ENCODE measurements at regions not wholly inside any gene's neighbourhood (a gene's known extent, or its start where the extent isn't known, plus 50 kb on each side); places are given as distances from the start of the nearest gene placed in this dataset.
"Not testable (repeated sequence)": the region's sequence is repeated elsewhere in the genome, so short reads cannot be mapped to it uniquely, and the experiment has no call there.

DNA sequence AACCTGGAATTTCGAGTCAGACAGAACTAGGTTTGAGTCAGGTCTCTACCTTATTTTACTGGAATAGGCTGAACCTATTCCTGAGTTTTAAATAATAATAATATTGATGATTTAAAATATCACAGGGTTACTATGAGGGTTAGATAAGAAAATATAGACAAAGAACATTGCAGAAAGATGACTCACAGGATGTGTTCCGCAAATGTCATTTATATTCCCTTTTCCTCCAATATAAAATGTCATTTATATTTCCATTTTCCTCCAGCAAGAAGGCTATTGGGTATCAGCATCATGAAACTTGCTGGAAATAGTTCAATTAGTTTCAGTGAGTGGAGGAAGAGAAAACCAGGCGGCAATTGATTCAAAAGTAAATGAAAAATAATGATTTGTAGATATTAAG, 163.9 kb upstream of the RASSF8 start:
- no peak for DNase-seq

DNA sequence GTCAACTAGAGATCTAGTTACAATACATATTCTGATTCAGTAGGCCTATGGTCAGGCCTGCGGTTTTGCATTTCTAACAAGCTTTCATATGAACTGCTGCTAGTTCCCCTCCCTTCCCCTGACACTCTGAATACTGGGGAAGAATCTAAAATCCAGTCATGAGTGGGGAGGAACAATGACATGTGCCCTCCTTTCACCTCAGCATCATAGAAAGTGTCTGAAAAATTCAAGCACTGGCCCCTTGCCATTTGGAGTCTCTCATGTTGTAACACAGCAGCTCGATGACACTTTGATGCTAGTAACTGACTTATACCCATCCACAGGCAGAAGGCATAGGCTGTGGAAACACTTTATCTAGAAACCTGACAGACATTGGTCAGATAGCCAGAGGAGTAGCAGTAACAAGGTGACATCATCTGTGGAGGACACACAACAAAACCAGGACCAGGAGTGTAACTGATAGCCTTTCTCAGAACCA, 161.9 kb upstream of the RASSF8 start:
- DNase-seq: no peak

DNA sequence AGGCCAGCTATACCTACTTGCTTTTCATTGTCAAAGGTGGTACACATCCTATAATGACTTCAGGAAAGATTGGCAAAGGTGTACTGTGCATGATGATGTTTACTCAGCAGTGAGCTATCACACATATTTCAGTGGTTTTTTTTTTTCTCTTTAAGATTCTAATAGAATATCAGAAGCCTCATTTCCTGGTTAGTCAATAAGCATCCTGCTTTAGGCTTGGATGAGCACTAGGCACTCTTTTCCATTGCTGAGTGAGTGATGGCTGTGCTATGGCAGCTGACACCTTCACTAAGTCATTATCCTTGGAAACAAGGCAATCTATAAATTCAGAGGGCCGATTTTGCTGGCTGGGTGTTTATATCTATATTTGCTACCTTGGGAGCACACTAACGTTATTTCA, 161.1 kb upstream of the RASSF8 start:
- no peak for DNase-seq

DNA sequence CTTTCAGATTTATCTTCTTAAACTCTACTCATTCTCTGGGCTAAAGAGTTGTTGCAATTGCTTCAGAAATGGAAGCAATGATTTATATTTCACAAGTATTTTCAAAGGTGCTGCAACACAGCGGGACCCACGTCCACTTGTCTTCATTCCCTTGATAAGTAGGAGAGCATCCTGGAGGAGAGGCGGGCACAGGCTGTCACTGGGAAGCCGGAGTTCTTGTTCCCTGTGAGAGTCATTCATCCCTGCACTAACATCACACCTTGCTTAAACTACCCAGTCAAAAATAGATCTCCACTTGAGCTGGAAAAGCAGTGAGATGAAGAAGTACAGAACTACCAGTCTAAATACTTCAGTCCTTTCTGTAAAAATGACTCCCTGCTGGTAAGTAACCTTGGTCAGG, 160.5 kb upstream of the RASSF8 start:
- DNase-seq: no peak

DNA sequence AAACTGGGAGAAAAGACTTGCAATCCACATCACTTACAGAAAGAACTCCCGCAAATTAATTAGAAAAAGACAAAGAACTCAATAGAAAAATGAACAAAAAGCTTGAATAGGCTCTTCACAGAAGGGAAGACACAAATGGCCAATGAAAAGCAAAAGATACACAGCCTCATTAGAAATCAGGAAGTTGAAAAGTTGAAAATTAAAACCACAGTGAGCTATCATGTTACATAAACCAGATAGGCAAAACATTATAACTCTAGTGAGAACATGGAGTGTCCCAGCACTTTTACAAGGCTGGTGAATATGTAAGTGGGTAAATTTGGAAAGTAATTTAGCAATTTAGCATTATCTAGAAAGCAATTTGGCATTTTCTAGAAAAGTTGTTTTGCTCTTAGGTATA, 158.4 kb upstream of the RASSF8 start:
- DNase-seq: no peak

DNA sequence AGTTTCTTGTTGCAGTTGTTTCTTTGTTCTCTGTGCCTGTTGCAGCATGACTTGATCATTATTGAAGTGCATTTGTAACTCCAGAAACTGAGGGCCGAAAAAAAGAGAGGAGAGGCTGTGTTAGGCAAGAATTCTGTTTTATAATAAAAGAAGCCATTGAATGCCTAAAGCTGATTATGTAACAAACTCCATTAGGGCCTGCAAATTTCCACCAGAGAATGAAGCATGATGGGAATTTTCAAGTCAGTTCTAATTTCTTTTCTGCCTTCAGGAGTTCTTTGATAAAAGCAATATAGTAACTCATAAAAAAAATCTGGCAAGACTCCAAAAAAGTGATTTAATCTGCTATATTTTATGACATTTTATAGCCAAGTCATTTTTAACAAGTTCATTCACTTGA, 156.7 kb upstream of the RASSF8 start:
- DNase-seq: no peak

DNA sequence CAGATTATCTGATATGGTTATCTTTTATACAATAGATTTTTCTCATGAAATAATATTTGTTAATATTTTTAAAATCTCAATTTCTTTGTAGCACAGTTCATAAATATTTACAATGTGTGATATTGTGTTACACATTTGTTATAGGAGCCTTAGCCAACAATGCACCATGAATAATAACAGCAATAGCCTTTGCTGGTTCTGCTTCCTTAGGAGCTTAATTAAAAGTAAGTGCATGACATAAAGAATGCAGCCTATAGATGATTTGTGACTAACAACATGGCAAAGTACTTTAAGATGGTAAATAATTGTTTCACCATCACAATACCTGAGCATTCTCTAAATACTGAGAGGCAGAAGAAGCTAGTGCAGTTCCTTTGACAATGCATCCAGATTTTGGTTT, 156.3 kb upstream of the RASSF8 start:
- DNase-seq: no peak

DNA sequence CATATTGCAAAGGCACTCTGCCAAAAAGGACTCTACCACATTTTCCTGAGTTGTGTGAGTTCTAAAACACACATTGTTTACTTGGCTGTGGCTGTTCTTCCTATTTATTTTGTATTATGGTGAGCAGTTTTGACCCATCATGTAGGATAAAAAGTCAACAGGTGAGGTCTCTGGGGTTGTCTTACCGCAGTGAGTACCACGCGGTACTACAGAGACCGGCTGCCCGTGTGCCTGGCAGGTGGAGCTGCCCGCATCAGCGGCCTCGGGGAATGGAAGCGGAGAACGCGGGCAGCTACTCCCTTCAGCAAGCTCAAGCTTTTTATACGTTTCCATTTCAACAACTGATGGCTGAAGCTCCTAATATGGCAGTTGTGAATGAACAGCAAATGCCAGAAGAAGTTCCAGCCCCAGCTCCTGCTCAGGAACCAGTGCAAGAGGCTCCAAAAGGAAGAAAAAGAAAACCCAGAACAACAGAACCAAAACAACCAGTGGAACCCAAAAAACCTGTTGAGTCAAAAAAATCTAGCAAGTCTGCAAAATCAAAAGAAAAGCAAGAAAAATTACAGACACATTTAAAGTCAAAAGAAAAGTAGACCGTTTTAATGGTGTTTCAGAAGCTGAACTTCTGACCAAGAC, 155.3 kb upstream of the RASSF8 start:
- not testable (repeated sequence) for DNase-seq

DNA sequence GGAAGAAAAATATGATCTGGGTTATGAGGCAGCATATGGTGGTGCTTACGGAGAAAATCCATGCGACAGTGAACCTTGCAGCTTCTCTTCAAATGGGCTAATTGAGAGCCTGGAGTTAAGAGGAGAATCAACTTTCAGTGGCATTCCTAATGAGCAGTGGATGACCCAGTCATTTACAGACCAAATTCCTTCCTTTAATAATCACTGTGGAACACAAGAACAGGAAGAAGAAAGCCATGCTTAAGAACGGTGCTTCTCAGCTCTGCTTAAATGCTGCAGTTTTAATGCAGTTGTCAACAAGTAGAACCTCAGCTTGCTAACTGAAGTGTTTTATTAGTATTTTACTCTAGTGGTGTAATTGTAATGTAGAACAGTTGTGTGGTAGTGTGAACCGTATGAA, 154.2 kb upstream of the RASSF8 start:
- not testable (repeated sequence) for DNase-seq

DNA sequence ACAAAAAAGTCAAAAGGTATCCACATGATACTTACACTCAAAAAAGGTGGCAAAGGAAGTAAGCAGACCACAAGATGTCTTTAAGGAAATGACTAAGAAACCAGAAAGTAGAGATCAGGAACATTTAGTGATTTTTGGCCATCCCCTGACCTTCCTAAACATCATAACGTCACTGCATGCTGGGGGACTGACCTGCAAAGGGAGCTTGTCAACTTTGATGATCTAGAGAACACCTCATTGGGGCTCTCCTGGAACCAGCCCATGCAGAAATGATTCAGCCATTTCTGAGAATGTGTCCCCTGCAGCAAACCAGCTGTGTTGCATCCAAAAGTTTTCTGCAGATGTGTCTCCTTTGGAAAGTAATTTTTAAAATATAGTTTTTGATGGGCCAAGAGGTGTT, 152.2 kb upstream of the RASSF8 start:
- no peak for DNase-seq

DNA sequence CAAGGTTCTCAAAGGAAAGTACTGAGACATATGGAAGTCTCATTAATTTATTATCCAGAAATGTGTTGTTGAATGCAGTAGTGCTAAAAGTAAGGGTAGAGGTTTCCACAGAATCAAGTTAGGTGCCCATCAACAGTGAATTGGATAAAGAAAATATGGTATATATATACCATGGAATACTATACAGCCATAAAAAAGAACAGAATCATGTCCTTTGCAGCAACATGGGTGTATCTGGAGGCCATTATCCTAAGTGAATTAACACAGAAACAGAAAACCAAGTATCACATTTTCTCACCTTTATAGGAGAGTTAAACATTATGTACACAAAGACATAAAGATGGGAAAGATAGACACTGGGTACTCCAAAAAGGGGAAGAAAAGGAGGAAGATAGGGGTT, 149.9 kb upstream of the RASSF8 start:
- DNase-seq: no peak

DNA sequence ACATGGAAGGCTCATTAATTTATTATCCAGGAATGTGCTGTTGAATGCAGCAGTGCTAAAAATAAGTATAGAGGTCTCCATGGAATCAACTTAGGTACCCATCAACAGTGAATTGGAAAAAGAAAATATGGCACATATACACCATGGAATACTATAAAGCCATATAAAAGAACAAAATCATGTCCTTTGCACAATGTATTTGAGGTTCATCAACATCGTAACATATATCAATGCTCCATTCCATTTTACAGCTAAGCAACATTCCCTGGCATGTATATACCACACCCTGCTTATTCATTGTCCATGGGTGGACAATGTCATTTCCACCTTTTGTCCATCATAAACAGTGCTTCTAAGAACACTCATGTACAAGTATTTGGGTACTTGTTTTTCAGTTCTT, 147.8 kb upstream of the RASSF8 start:
- no peak for DNase-seq

DNA sequence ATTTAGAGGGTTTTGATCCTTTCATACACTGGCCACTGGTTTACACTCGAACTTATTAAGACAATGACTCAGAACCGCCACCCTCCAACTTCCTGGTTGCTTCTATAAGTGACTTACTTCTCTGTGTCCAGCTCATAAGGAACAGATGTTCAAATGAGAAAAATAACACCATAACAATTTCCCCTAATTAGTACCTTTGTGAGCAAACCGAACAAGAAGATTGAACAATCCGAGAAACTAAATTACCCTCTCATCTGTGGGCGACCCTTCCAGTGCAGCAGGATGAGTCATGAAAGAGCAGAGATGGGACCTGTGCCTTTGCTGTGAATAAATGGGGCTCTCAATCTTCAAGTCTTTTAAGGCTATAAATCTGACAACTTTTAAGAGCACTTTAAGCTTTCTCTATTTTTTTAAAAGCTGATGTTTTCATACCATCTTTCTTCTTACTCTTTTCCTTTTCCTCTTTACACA, 146.8 kb upstream of the RASSF8 start:
- DNase-seq: no peak

DNA sequence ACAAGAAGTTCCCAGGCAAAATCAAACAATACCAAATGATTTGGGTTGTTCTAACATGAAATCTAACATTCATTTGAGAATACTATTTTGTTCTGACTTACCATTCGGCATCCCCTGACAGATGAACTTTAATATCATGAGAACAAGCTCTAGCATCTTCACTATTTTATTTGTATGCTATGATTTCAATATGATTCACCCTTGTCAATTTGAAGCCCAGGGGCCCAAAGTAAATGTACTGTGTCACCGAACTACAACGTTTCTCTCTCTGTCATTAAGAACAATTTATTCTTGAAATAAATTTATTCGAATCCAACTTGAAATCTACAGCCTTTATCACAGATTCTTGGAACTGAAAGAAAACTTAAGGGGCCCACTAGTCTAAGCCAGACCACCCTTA, 146.2 kb upstream of the RASSF8 start:
- no peak for DNase-seq

DNA sequence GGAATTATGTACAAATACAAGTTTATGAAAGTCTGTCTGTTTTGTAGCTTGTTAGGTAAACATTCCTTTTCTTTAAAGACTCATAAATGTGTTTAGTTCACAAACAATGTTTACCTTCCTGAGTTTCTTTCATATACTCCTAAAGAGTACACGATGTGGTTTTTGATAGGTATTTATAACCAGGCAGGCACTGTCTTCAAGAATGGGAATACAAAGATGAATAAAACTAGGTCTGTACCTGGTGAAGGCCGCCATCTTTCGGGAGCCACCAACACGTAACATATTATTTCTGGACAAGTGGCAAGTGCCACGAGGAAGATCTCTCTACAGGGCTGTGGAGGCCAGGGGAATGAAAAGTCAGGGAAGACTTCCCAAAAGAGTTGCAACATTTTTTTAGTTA, 144.6 kb upstream of the RASSF8 start:
- no peak for DNase-seq

DNA sequence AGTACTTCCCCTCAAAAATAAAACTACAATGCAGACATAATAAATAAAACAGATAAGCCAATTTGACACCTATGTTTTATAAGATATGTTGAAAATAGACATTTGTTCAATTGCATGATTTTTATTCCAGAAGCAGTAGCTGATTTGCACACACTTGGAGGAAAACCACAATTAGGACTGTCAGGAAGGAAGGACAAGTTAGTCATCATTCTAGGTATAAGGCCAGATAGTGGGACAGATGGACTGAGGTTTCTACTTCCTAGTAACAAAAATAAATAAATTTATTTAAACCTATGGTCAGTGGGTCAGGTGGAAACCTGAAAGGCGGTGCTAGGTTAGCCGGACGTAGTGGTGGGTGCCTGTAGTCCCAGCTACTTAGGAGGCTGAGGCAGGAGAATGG, 141.8 kb upstream of the RASSF8 start:
- DNase-seq: no peak

DNA sequence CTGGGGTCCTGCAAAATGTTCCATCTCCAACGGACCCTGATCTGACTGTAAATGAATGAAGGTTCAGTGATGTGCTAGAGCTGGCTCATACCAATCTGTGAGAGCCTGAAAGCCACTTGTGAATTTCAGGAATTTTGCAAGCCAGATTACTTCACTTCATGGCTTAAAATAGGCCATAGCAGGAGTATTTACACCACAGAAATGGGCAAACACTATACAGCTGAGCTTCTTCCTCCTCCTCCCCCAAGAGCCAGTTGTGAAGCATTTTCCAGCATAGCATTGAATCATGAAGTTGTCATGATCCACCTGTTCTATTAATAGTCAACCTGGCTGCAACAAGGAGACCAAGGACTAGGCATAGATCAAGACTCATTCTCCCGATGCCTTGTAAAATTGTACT, 141.3 kb upstream of the RASSF8 start:
- DNase-seq: no peak

DNA sequence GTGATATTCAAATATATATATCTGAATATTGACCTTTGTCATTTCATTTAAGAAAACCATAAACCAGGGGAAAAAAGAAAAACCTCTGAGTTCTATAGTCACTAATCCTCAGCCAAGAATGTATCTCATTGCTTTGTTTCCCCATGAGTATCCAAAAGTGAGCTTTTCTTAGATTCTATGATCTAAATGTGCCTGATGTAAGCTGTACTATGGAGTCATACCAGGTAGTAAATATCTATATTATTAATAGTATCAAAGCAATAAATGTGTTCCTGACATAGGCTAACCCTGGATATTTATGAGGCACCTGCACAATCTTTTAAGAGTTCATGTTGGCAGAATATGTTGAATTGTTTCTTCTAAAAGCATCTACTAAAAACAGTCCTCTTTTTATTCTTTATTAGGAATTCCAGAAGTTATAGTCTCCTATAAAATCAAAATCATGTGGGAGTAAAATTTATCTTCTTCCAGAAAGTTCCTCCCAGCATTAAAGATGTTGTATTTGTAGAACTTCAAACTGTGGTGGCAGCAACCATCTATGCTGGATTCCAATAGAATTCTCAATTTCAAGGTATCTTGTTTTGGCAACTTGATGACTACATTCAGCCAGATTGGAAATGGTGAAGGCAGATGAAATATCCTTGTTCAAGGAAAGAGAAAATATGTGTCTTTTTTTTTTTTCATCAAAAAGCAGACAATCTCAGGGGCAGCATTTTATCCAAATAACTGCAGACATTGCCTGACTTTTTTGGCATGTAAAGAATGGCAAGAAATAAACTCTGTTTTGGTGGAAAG, 139.7 kb upstream of the RASSF8 start:
- DNase-seq: no peak

DNA sequence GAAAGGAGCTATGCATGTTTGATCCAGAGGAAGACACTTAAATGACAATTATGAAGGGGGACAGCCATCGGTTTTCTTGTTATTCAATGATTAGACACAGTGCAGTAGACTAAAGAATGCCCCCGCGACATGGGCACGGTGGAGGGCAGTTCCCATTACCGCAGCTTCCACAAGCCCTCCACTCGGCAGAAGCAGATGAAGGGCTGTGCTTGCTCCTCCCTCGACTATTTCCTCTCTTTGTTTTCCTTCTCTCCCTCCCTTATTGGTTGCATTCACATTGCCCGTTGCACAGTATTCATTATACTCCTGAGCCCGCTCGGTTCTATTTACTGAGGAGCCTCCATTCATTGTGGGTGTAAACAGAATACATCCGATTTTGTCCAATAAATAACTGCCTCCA, 138.8 kb upstream of the RASSF8 start:
- no peak for DNase-seq

DNA sequence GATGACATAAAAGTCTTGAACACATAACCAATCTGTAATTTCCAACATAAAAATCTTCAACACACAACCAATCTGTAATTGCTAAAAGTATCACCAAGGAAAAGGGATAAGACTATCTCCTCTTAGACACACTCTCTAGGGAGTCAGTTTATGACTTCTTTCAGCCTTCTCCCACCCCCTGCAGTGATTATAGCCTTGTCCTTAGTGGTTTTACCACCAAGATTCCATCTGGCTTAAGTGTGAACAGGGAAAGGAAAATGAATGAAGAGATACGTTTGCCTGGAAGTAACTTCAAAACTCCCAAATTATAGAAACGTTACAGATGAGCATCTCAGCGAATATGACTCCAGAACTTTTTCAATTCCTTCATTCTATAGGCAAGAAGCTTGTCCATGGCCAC, 136.2 kb upstream of the RASSF8 start:
- DNase-seq: no peak

DNA sequence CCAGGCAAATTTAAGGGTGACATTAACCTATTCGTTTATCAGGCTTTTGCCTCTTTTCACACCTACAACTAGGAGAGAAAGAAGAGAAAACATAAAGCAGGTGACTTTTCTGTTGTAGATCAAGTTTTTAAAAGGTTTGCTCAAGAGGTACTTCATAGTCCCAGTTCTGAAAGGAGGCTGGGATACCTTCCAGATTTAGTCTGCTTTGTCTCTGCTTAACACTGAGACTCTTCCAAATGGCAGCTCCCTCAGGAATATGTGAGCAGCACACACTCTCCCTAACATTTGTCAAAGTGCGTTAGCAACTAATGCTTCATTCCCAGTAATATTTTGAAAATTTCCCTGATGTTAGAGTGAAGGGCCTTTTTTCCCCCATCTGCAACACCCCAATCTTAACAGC, 133.7 kb upstream of the RASSF8 start:
- DNase-seq: no peak

DNA sequence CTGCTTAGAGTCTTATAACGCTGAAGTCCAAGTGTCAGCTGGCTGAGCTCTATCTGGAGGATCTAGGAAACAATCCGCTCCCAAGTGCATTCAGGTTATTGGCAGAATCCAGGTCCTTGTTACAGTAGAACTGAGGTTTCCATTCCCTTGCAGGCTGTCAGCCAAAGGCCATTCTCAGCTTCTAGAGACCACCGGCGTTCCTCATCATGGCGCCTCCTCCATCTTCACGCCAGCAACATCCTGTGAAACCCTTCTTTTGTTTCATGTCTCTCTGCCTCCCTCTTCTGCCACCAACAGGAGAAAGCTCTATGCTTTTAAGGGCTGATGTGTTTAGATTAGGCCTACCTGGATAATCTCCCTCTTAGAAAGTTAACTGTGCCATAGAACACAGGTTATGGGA, 133.0 kb upstream of the RASSF8 start:
- DNase-seq: no peak

DNA sequence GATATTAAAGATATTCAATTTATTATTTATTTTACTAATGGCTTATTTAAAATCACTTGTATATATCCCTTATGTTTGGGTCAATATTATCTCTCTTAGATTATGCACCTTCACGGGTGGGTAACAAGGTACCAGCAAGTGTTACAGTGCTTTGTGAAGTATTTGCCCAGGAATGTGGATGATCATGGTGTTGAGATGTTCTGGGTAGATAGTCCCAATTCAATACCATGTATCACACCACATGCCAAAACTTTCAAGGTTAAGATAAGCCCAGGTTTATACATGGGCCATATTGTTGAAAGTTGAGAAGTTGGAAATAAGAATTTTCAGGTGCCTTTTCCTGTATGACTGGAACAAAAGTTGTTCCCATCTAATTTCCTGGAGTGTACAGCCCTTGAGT, 131.3 kb upstream of the RASSF8 start:
- no peak for DNase-seq

DNA sequence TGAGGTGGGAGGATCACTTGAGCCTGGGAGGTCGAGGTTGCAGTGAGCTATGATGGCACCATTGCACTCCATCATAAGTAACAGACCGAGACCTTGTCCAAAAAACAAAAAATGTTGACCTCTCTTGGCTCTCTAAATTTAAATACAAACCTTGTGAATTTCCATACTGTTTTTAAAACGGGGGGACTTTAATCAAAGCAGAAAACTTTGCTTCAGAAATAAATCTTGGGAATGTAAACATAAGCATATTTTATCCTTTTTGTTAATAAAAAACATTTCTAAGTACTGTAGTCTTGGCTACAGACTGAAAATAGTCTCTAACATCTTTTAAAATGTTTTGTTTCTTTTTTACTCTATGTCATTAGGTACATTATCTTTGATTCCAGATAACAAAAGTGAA, 130.7 kb upstream of the RASSF8 start:
- DNase-seq: no peak
